IMR-90 (cell line): ENCODE measurements at regions not wholly inside any gene's neighbourhood (a gene's known extent, or its start where the extent isn't known, plus 50 kb on each side); places are given as distances from the start of the nearest gene placed in this dataset.

Source experiments
- ATAC-seq: fragments of 200-7000 bp; cut with Tn5 transposase; 2 replicates; pipeline ENCODE4 v1.9.1; 2020; ENCODE audit warnings: low read depth, mild to moderate bottlenecking, moderate library complexity
- BruUV-seq: library from RNA; stranded (reverse); fragments of 400-500 nt; replicated peaks from 2 replicates; lab custom pipeline; 2021; lab: Mats Ljungman, UMichigan
- CTCF ChIA-PET: fragments of 300-600 bp; formaldehyde crosslinking; extraction: SDS; loops from one replicate; lab custom pipeline; 2021; ENCODE audit warnings: antibody characterized with exemption; lab: Yijun Ruan, JAX
- POLR2A ChIA-PET: fragments of 300-600 bp; sonication (Branson Sonifier 250); formaldehyde crosslinking; loops from one replicate; lab custom pipeline; 2022; ENCODE audit warnings: antibody characterized with exemption; ENCODE audit not compliant: unreplicated experiment; lab: Charles Lee
- DNase-seq: peaks from one replicate; pipeline ENCODE4 v3.0.0; 2013
- H2AFZ ChIP-seq: replicated peaks from 2 replicates; pipeline ENCODE3; 2013; ENCODE audit warnings: low read length, mild to moderate bottlenecking; ENCODE audit not compliant: poor library complexity
- H2AK5ac ChIP-seq: 2 replicates; pipeline ENCODE4 v1.6.1; 2013; ENCODE audit warnings: low read depth, low read length, inconsistent platforms
- H2AK9ac ChIP-seq: replicated peaks from 2 replicates; pipeline ENCODE3; 2013; ENCODE audit warnings: mild to moderate bottlenecking, low read depth, low read length, moderate library complexity; ENCODE audit not compliant: poor library complexity
- H2BK120ac ChIP-seq: 2 replicates; pipeline ENCODE4 v1.6.1; 2013; ENCODE audit warnings: low read depth, low read length, inconsistent platforms
- H2BK15ac ChIP-seq: 3 replicates; pipeline ENCODE4 v1.6.1; 2013; ENCODE audit warnings: low read depth, low read length, inconsistent platforms
- H2BK20ac ChIP-seq: 2 replicates; pipeline ENCODE4 v1.6.1; 2013; ENCODE audit warnings: low read depth, mild to moderate bottlenecking, inconsistent platforms, low read length, moderate library complexity
- H2BK5ac ChIP-seq: 2 replicates; pipeline ENCODE4 v1.6.1; 2013; ENCODE audit warnings: mild to moderate bottlenecking, low read depth, low read length, inconsistent platforms; ENCODE audit not compliant: poor library complexity, severe bottlenecking
- H3K14ac ChIP-seq: replicated peaks from 2 replicates; pipeline ENCODE4 v1.6.1; 2013; ENCODE audit warnings: low read depth, low read length, inconsistent platforms
- H3K18ac ChIP-seq: 2 replicates; pipeline ENCODE4 v1.6.1; 2013; ENCODE audit warnings: low read depth, low read length, control low read depth
- H3K23ac ChIP-seq: 2 replicates; pipeline ENCODE4 v1.6.1; 2013; ENCODE audit warnings: low read depth, low read length, inconsistent platforms
- H3K27ac ChIP-seq: 2 replicates; pipeline ENCODE4 v1.5.1; 2013; ENCODE audit warnings: mild to moderate bottlenecking, control low read depth, low read length; ENCODE audit not compliant: insufficient read depth
- H3K27me3 ChIP-seq: 2 replicates; pipeline ENCODE4 v1.6.1; 2013; ENCODE audit warnings: low read length; ENCODE audit not compliant: control insufficient read depth, insufficient read depth
- H3K36me3 ChIP-seq: 2 replicates; pipeline ENCODE4 v1.6.1; 2013; ENCODE audit warnings: low read length, mixed read lengths; ENCODE audit not compliant: control insufficient read depth, insufficient read depth
- H3K4ac ChIP-seq: 2 replicates; pipeline ENCODE4 v1.6.1; 2013; ENCODE audit warnings: low read depth, low read length, inconsistent platforms
- H3K4me1 ChIP-seq: 2 replicates; pipeline ENCODE4 v1.6.1; 2013; ENCODE audit warnings: low read length, mixed read lengths; ENCODE audit not compliant: control insufficient read depth, insufficient read depth
- H3K4me2 ChIP-seq: 2 replicates; pipeline ENCODE4 v1.6.1; 2013; ENCODE audit warnings: low read depth, mild to moderate bottlenecking, control low read depth, low read length, moderate library complexity
- H3K4me3 ChIP-seq: 2 replicates; pipeline ENCODE4 v1.5.1; 2013; ENCODE audit warnings: low read depth, mild to moderate bottlenecking, control low read depth, low read length, moderate library complexity; ENCODE audit not compliant: insufficient read depth
- H3K56ac ChIP-seq: 2 replicates; pipeline ENCODE4 v1.6.1; 2013; ENCODE audit warnings: low read length, inconsistent platforms; ENCODE audit not compliant: insufficient read depth; ENCODE audit errors: extremely low read depth
- H3K79me1 ChIP-seq, 2 experiments: 2 replicates each; pipeline ENCODE4 v1.6.1; 2013; ENCODE audit warnings: low read length in 2 of 2, inconsistent platforms in 1 of 2, low read depth in 1 of 2
- H3K9ac ChIP-seq: 2 replicates; pipeline ENCODE4 v1.6.1; 2013; ENCODE audit warnings: low read depth, low read length, control low read depth
- H3K9me1 ChIP-seq: 2 replicates; pipeline ENCODE4 v1.6.1; 2013; ENCODE audit warnings: low read length, inconsistent platforms; ENCODE audit not compliant: insufficient read depth
- H3K9me3 ChIP-seq: 2 replicates; pipeline ENCODE4 v1.6.1; 2013; ENCODE audit warnings: low read length; ENCODE audit not compliant: control insufficient read depth, insufficient read depth
- H4K20me1 ChIP-seq: 2 replicates; pipeline ENCODE4 v1.6.1; 2013; ENCODE audit warnings: low read length, inconsistent platforms; ENCODE audit not compliant: insufficient read depth
- H4K5ac ChIP-seq: 2 replicates; pipeline ENCODE4 v1.6.1; 2013; ENCODE audit warnings: mild to moderate bottlenecking, low read depth, low read length, control low read depth
- H4K8ac ChIP-seq, 2 experiments: 2 replicates each; pipeline ENCODE4 v1.6.1; 2013; ENCODE audit warnings: low read depth in 2 of 2, low read length in 2 of 2, control low read depth in 1 of 2, inconsistent platforms in 1 of 2
- H4K91ac ChIP-seq: 2 replicates; pipeline ENCODE4 v1.6.1; 2013; ENCODE audit warnings: low read depth, low read length, inconsistent platforms; ENCODE audit not compliant: insufficient read depth
- CEBPB ChIP-seq: IDR thresholded peaks from 2 replicates; pipeline ENCODE4 v1.6.1; 2012; ENCODE audit warnings: low read depth, low read length, improper control_type of control experiment
- CHD1 ChIP-seq: IDR thresholded peaks from 2 replicates; pipeline ENCODE4 v1.6.1; 2012; ENCODE audit warnings: low read depth, low read length, improper control_type of control experiment
- ELK1 ChIP-seq: fragments of 150-350 bp; IDR thresholded peaks from 2 replicates; pipeline ENCODE4 v1.6.1; 2016; ENCODE audit warnings: low read depth, mild to moderate bottlenecking, low read length, moderate library complexity, borderline replicate concordance
- FOS ChIP-seq: fragments of 150-350 bp; IDR thresholded peaks from 2 replicates; pipeline ENCODE4 v1.6.1; 2016; ENCODE audit warnings: low read depth, low read length
- MAFK ChIP-seq: IDR thresholded peaks from 2 replicates; pipeline ENCODE4 v1.6.1; 2012; ENCODE audit warnings: low read depth, low read length, improper control_type of control experiment
- NFE2L2 ChIP-seq: fragments of 150-350 bp; IDR thresholded peaks from 2 replicates; pipeline ENCODE4 v1.6.1; 2016; ENCODE audit warnings: low read depth, mild to moderate bottlenecking, low read length
- SMC3 ChIP-seq: fragments of 150-350 bp; IDR thresholded peaks from 2 replicates; pipeline ENCODE4 v1.6.1; 2016; ENCODE audit warnings: low read depth, mild to moderate bottlenecking, antibody characterized with exemption, low read length, moderate library complexity
- WGBS, 2 experiments: methylation state at CpG; one replicate each; pipeline versions ENCODE4 v1.1.5 to v1.1.7; 2013; ENCODE audit warnings: missing lambda C conversion rate in 2 of 2; ENCODE audit not compliant: insufficient read length in 1 of 2; ENCODE audit errors: extremely low coverage in 2 of 2; 5-methylcytosine and 5-hydroxymethylcytosine counted together
- dilution Hi-C: fragments of 300-500 bp; cut with HindIII; formaldehyde crosslinking; loops from one replicate; pipeline ENCODE4 v1.14.3; 2018; ENCODE audit warnings: low sequenced_read_pairs; ENCODE audit not compliant: unreplicated experiment
- in situ Hi-C: fragments of 300-500 bp; cut with MboI; formaldehyde crosslinking; loops from 3 replicates; pipeline ENCODE4 v1.14.3; 2019; ENCODE audit warnings: low sequenced_read_pairs, inconsistent platforms, mixed read lengths
- intact Hi-C: fragments of 100-400 bp; cut with micrococcal nuclease; formaldehyde crosslinking; loops from 2 replicates; pipeline ENCODE4 v1.10.0; 2022

DNA sequence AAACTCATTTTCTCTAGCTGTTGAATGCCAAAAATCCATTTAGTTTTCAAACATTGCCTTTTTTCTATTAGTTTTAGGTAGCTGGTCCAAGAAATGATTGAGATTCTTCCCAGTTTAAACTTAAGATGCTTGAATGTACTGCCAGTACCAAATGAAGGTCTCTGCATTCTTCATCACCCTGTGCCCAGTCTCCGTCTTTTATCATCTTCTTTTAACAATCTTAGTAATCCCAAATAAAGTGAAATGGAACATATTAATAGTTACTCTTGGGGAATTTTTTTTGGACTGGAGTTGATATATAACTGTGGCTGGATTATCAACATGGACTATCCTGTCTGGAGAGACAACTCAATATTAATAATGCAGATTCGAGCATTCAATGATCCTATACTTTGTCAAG lies 54.1 kb upstream of the PCED1B start:
- TF ChIP-seq MAFK = no peak
- no peak for TF ChIP-seq NFE2L2
- TF ChIP-seq CEBPB = no peak
- no peak for TF ChIP-seq SMC3
- TF ChIP-seq CHD1 = no peak
- TF ChIP-seq ELK1 = no peak
- TF ChIP-seq FOS = no peak
- dilution Hi-C loops = no loop called here
- H3K23ac ChIP-seq = no peak overlapping the region
- BruUV-seq = no TSS peak
- DNase-seq = no peak
- no peak overlapping the region for H2AK9ac ChIP-seq
- peaks cover 0 to 5% of the 10 kb centered on the region in 2 experiments; a peak in 1 of 4 replicates for H3K79me1 ChIP-seq
- peaks cover 2% of the 10 kb centered on the region; the same call in 1 of the 2 replicates for H3K4me1 ChIP-seq
- H3K27me3 ChIP-seq = no peaks in the 10 kb centered on the region
- no peak overlapping the region for H2AK5ac ChIP-seq
- no peak overlapping the region for H3K56ac ChIP-seq
- no peak overlapping the region for H2BK20ac ChIP-seq
- no peak overlapping the region for H2BK15ac ChIP-seq
- no peaks in the 10 kb centered on the region for H4K20me1 ChIP-seq
- no peak for ATAC-seq
- no peaks in the 10 kb centered on the region for H3K9me1 ChIP-seq
- POLR2A ChIA-PET = no interaction called here
- CTCF ChIA-PET = no interaction called here
- H3K18ac ChIP-seq = no peak overlapping the region
- no peak overlapping the region for H4K5ac ChIP-seq
- H2AFZ ChIP-seq = no peak overlapping the region
- H2BK120ac ChIP-seq = no peak overlapping the region
- no peak overlapping the region for H2BK5ac ChIP-seq
- H3K4ac ChIP-seq = no peak overlapping the region
- in situ Hi-C loops = no loop called here
- H3K14ac ChIP-seq = no peak overlapping the region
- intact Hi-C loops = no loop called here
- no peak overlapping the region for H3K27ac ChIP-seq
- no peak overlapping the region for H4K91ac ChIP-seq
- no peaks in the 10 kb centered on the region for H3K9me3 ChIP-seq
- no peak overlapping the region for H3K9ac ChIP-seq
- H4K8ac ChIP-seq = no peak overlapping the region
- H3K36me3 ChIP-seq = no peaks in the 10 kb centered on the region
- WGBS, 2 experiments = no CpG with 5 or more reads among the region's 2 CpGs
- H3K4me2 ChIP-seq = no peak overlapping the region
- no peak overlapping the region for H3K4me3 ChIP-seq
